Stimulated activated CD4-positive, alpha-beta T cell treated with anti-CD3 and anti-CD28 coated beads, Interleukin-1b, Interleukin-23, amount 100 ng/mL, for 1 hour (primary cell): ENCODE measurements at regions not wholly inside any gene's neighbourhood (a gene's known extent, or its start where the extent isn't known, plus 50 kb on each side); places are given as distances from the start of the nearest gene placed in this dataset.
"Not testable (repeated sequence)": the region's sequence is repeated elsewhere in the genome, so short reads cannot be mapped to it uniquely, and the experiment has no call there.

Experiments
- DNase-seq, 2 donors: peaks; one replicate each; pipeline ENCODE4 v3.0.0-alpha.2; 2020; ENCODE audit warnings: low read depth in 2 of 2

- DNase-seq, result not testable (repeated sequence)
Measured at GRCh38 chr16:52104993-52105392, 441.9 kb downstream of the TOX3 start.

GRCh38 chr16:52103791-52104190, 443.2 kb downstream of the TOX3 start:
- no peak for DNase-seq

GRCh38 chr16:52101246-52101645, 445.7 kb downstream of the TOX3 start:
- no peak for DNase-seq

GRCh38 chr16:52099382-52099781, 447.6 kb downstream of the TOX3 start:
- no peak for DNase-seq

GRCh38 chr16:52095471-52095870, 451.5 kb downstream of the TOX3 start:
- no peak for DNase-seq

- no peak for DNase-seq
Measured at GRCh38 chr16:52092126-52092525, 454.8 kb downstream of the TOX3 start.

GRCh38 chr16:52090080-52090479, 456.9 kb downstream of the TOX3 start:
- DNase-seq, result no peak

GRCh38 chr16:52089476-52089875, 457.5 kb downstream of the TOX3 start:
- no peak for DNase-seq

- no peak for DNase-seq
Measured at GRCh38 chr16:52086901-52087300, 460.0 kb downstream of the TOX3 start.

GRCh38 chr16:52078716-52079655, 468.0 kb downstream of the TOX3 start:
- no peak for DNase-seq

GRCh38 chr16:52077607-52078006, 469.3 kb downstream of the TOX3 start:
- DNase-seq, result no peak

- DNase-seq, result no peak
Measured at GRCh38 chr16:52076801-52077201, 470.1 kb downstream of the TOX3 start.

GRCh38 chr16:52076332-52076731, 470.6 kb downstream of the TOX3 start:
- no peak for DNase-seq

GRCh38 chr16:52074133-52074532, 472.8 kb downstream of the TOX3 start:
- no peak for DNase-seq

- DNase-seq, result no peak
Measured at GRCh38 chr16:52073024-52073423, 473.9 kb downstream of the TOX3 start.

GRCh38 chr16:52071101-52071500, 475.8 kb downstream of the TOX3 start:
- DNase-seq, result no peak

GRCh38 chr16:52070341-52071057, 476.4 kb downstream of the TOX3 start:
- no peak for DNase-seq

GRCh38 chr16:52069866-52070265, 477.1 kb downstream of the TOX3 start:
- DNase-seq, result no peak

GRCh38 chr16:52068447-52069074, 478.4 kb downstream of the TOX3 start:
- no peak for DNase-seq

- DNase-seq, result no peak
Measured at GRCh38 chr16:52066962-52067361, 480.0 kb downstream of the TOX3 start.

- no peak for DNase-seq
Measured at GRCh38 chr16:52056259-52056658, 490.7 kb downstream of the TOX3 start.

GRCh38 chr16:52055381-52055780, 491.6 kb downstream of the TOX3 start:
- DNase-seq, result no peak

GRCh38 chr16:52054326-52054725, 492.6 kb downstream of the TOX3 start:
- no peak for DNase-seq
